H1 (cell line): ENCODE measurements at regions not wholly inside any gene's neighbourhood (a gene's known extent, or its start where the extent isn't known, plus 50 kb on each side); places are given as distances from the start of the nearest gene placed in this dataset.

Source experiments
- ASH2L ChIP-seq: fragments of 200-600, 300-600 bp; sonication (generic); IDR thresholded peaks from one replicate; pipeline ENCODE4 v1.7.1; 2017; ENCODE audit warnings: low read length
- CREB1 ChIP-seq: IDR thresholded peaks from 2 replicates; pipeline ENCODE4 v1.6.1; 2012; ENCODE audit warnings: inconsistent platforms
- CTCF ChIP-seq, 3 experiments: IDR thresholded peaks; 1 replicate in 2 of 3; 2 replicates in 1 of 3; pipeline versions ENCODE4 v1.5.1 to v1.6.1; 2011; ENCODE audit warnings: low read length in 3 of 3, mild to moderate bottlenecking in 3 of 3, inconsistent platforms in 2 of 3, low read depth in 1 of 3, moderate library complexity in 1 of 3; ENCODE audit not compliant: insufficient read depth in 1 of 3; ENCODE audit errors: control extremely low read depth in 1 of 3
- GTF2F1 ChIP-seq: IDR thresholded peaks from 2 replicates; pipeline ENCODE4 v1.6.1; 2012; ENCODE audit warnings: low read depth, low read length, improper control_type of control experiment, borderline replicate concordance
- POLR2A ChIP-seq, 2 experiments: IDR thresholded peaks; 1 replicate in 1 of 2; 2 replicates in 1 of 2; pipeline ENCODE4 v1.6.1; 2011; ENCODE audit warnings: low read depth in 2 of 2, low read length in 2 of 2, mild to moderate bottlenecking in 2 of 2; ENCODE audit errors: control extremely low read depth in 1 of 2
- ZNF274 ChIP-seq: IDR thresholded peaks from 2 replicates; pipeline ENCODE4 v1.7.0; 2012; ENCODE audit warnings: low read length, borderline replicate concordance; ENCODE audit errors: extremely low read depth

- peak in 1 of 3 experiments; percentile 5; a peak in 1 of 4 replicates for TF ChIP-seq CTCF (IDR thresholded peaks at IDR 0.05; ENCODE audit: control extremely low read depth in 1 of 3, insufficient read depth in 1 of 3, low read depth in 1 of 3, low read length in 3 of 3)
- no peak for TF ChIP-seq ZNF274
- no peak for TF ChIP-seq CREB1
- TF ChIP-seq ASH2L, result no peak
- no peak for TF ChIP-seq GTF2F1
- no peak for TF ChIP-seq POLR2A (IDR thresholded peaks at IDR 0.05; ENCODE audit: control extremely low read depth in 1 of 2, low read depth in 2 of 2, low read length in 2 of 2)
These were observed 73.3 kb downstream of the TASL start for GRCh38 chrX:30504309-30504708.
